IPS DF 6.9 (cell line): ENCODE measurements at regions not wholly inside any gene's neighbourhood (a gene's known extent, or its start where the extent isn't known, plus 50 kb on each side); places are given as distances from the start of the nearest gene placed in this dataset.
"Not testable (repeated sequence)": the region's sequence is repeated elsewhere in the genome, so short reads cannot be mapped to it uniquely, and the experiment has no call there.

ENCODE experiments used
- DNase-seq: peaks from one replicate; pipeline ENCODE4 v3.0.0-alpha.2; 2013; ENCODE audit warnings: low read depth, low spot score
- H3K27ac ChIP-seq: one replicate; pipeline ENCODE4 v1.5.1; 2013; ENCODE audit warnings: low read length, control low read depth
- H3K27me3 ChIP-seq: 2 replicates; pipeline ENCODE4 v1.6.1; 2013; ENCODE audit warnings: mild to moderate bottlenecking, low read length; ENCODE audit not compliant: control insufficient read depth, insufficient read depth
- H3K36me3 ChIP-seq: 2 replicates; pipeline ENCODE4 v1.6.1; 2013; ENCODE audit warnings: low read length; ENCODE audit not compliant: control insufficient read depth, insufficient read depth
- H3K4me1 ChIP-seq: 2 replicates; pipeline ENCODE4 v1.6.1; 2013; ENCODE audit warnings: low read length; ENCODE audit not compliant: control insufficient read depth, insufficient read depth
- H3K4me3 ChIP-seq: 2 replicates; pipeline ENCODE4 v1.5.1; 2013; ENCODE audit warnings: mild to moderate bottlenecking, low read length
- H3K9me3 ChIP-seq: 2 replicates; pipeline ENCODE4 v1.6.1; 2013; ENCODE audit warnings: low read length, inconsistent platforms; ENCODE audit not compliant: control insufficient read depth, insufficient read depth
- WGBS: extraction: QIAGEN DNeasy Blood & Tissue Kit; methylation state at CpG from one replicate; pipeline ENCODE4 v1.1.7; 2013; ENCODE audit warnings: mixed read lengths, missing lambda C conversion rate; ENCODE audit not compliant: insufficient read length, insufficient coverage; 5-methylcytosine and 5-hydroxymethylcytosine counted together

- Histone ChIP-seq H3K9me3 (no peaks in the 10 kb centered on the region), H3K36me3 (no peaks in the 10 kb centered on the region), H3K27me3 (no peaks in the 10 kb centered on the region), H3K4me1 (no peaks in the 10 kb centered on the region), H3K4me3 (no peak overlapping the region), H3K27ac (no peak overlapping the region)
- no peak for DNase-seq
- WGBS: no CpG with 5 or more reads among the region's 3 CpGs
Observed at GRCh38 chr4:157702831-157703230, 470.0 kb downstream of the GASK1B start.

- no peak overlapping the region for H3K4me3 ChIP-seq
- H3K27ac ChIP-seq: no peak overlapping the region
- no peaks in the 10 kb centered on the region for H3K4me1 ChIP-seq
- H3K36me3 ChIP-seq: no peaks in the 10 kb centered on the region
- H3K27me3 ChIP-seq: no peaks in the 10 kb centered on the region
- no peaks in the 10 kb centered on the region for H3K9me3 ChIP-seq
- DNase-seq: no peak
- no CpG with 5 or more reads among the region's 3 CpGs for WGBS
Observed at GRCh38 chr4:157701695-157701994, 471.2 kb downstream of the GASK1B start.

- no peak for DNase-seq
- Histone ChIP-seq H3K27me3 (no peaks in the 10 kb centered on the region), H3K9me3 (no peaks in the 10 kb centered on the region), H3K36me3 (no peaks in the 10 kb centered on the region), H3K4me1 (no peaks in the 10 kb centered on the region), H3K27ac (no peak overlapping the region), H3K4me3 (no peak overlapping the region)
- no CpG with 5 or more reads among the region's 3 CpGs for WGBS
Observed at GRCh38 chr4:157700898-157701694, 471.7 kb downstream of the GASK1B start.

GRCh38 chr4:157689476-157689875, 468.9 kb downstream of the GRIA2 start:
- H3K27ac ChIP-seq: no peak overlapping the region
- H3K4me3 ChIP-seq: no peak overlapping the region
- no peak for DNase-seq
- no peaks in the 10 kb centered on the region for H3K9me3 ChIP-seq
- H3K4me1 ChIP-seq: no peaks in the 10 kb centered on the region
- H3K27me3 ChIP-seq: no peaks in the 10 kb centered on the region
- no peaks in the 10 kb centered on the region for H3K36me3 ChIP-seq
- WGBS: no CpG with 5 or more reads among the region's 1 CpG

GRCh38 chr4:157687971-157688370, 467.4 kb downstream of the GRIA2 start:
- no CpG with 5 or more reads among the region's 1 CpG for WGBS
- H3K4me3 ChIP-seq: no peak overlapping the region
- H3K27me3 ChIP-seq: no peaks in the 10 kb centered on the region
- no peaks in the 10 kb centered on the region for H3K36me3 ChIP-seq
- H3K27ac ChIP-seq: no peak overlapping the region
- no peaks in the 10 kb centered on the region for H3K4me1 ChIP-seq
- no peaks in the 10 kb centered on the region for H3K9me3 ChIP-seq
- no peak for DNase-seq

- DNase-seq, H3K27me3 ChIP-seq, H3K9me3 ChIP-seq, H3K36me3 ChIP-seq, H3K4me1 ChIP-seq, H3K27ac ChIP-seq, H3K4me3 ChIP-seq: not testable (repeated sequence)
Observed at GRCh38 chr4:157679326-157679725, 458.8 kb downstream of the GRIA2 start.

GRCh38 chr4:157678478-157678877, 457.9 kb downstream of the GRIA2 start:
- Histone ChIP-seq H3K36me3 (no peaks in the 10 kb centered on the region), H3K4me1 (no peaks in the 10 kb centered on the region), H3K9me3 (no peaks in the 10 kb centered on the region), H3K27me3 (no peaks in the 10 kb centered on the region), H3K27ac (no peak overlapping the region), H3K4me3 (no peak overlapping the region)
- no peak for DNase-seq
- WGBS: no CpG with 5 or more reads among the region's 3 CpGs

- WGBS: no CpG with 5 or more reads among the region's 6 CpGs
- H3K4me1 ChIP-seq: no peaks in the 10 kb centered on the region
- no peaks in the 10 kb centered on the region for H3K36me3 ChIP-seq
- H3K4me3 ChIP-seq: no peak overlapping the region
- no peak for DNase-seq
- no peaks in the 10 kb centered on the region for H3K27me3 ChIP-seq
- no peaks in the 10 kb centered on the region for H3K9me3 ChIP-seq
- H3K27ac ChIP-seq: no peak overlapping the region
Observed at GRCh38 chr4:157674699-157675098, 454.2 kb downstream of the GRIA2 start.

GRCh38 chr4:157667836-157668235, 447.3 kb downstream of the GRIA2 start:
- no peak for DNase-seq
- H3K4me1 ChIP-seq: no peaks in the 10 kb centered on the region

GRCh38 chr4:157664726-157665125, 444.2 kb downstream of the GRIA2 start:
- no peaks in the 10 kb centered on the region for H3K36me3 ChIP-seq
- H3K4me1 ChIP-seq: no peaks in the 10 kb centered on the region
- no peaks in the 10 kb centered on the region for H3K9me3 ChIP-seq
- no peaks in the 10 kb centered on the region for H3K27me3 ChIP-seq
- no CpG with 5 or more reads among the region's 3 CpGs for WGBS
- H3K27ac ChIP-seq: no peak overlapping the region
- no peak for DNase-seq
- H3K4me3 ChIP-seq: no peak overlapping the region

More at GRCh38 chr4:157667836-157668235, 447.3 kb downstream of the GRIA2 start:
- Histone ChIP-seq H3K4me3 (no peak overlapping the region), H3K27me3 (no peaks in the 10 kb centered on the region), H3K36me3 (no peaks in the 10 kb centered on the region), H3K9me3 (no peaks in the 10 kb centered on the region), H3K27ac (no peak overlapping the region)

- no CpG with 5 or more reads among the region's 6 CpGs for WGBS
- no peak for DNase-seq
- no peaks in the 10 kb centered on the region for H3K4me1 ChIP-seq
- no peaks in the 10 kb centered on the region for H3K36me3 ChIP-seq
- no peak overlapping the region for H3K27ac ChIP-seq
- H3K9me3 ChIP-seq: no peaks in the 10 kb centered on the region
- no peaks in the 10 kb centered on the region for H3K27me3 ChIP-seq
- no peak overlapping the region for H3K4me3 ChIP-seq
Observed at GRCh38 chr4:157655096-157655809, 434.7 kb downstream of the GRIA2 start.
